Prostate gland (tissue), 2 donors: ENCODE measurements at regions not wholly inside any gene's neighbourhood (a gene's known extent, or its start where the extent isn't known, plus 50 kb on each side); places are given as distances from the start of the nearest gene placed in this dataset.

Experiments
- CTCF ChIP-seq, 4 experiments: fragments of 200-600 bp in 2 of 4; fragments of 450-650 bp in 2 of 4; sonication (generic) in 2 of 4; IDR thresholded peaks; 1 replicate in 3 of 4; 2 replicates in 1 of 4; pipeline ENCODE4 v1.5.1; 2016 to 2019; ENCODE audit warnings: antibody characterized with exemption in 4 of 4, mild to moderate bottlenecking in 2 of 4, moderate library complexity in 2 of 4
- POLR2A ChIP-seq: fragments of 450-650 bp; IDR thresholded peaks from one replicate; pipeline ENCODE4 v1.6.1; 2016; ENCODE audit warnings: antibody characterized with exemption, mild to moderate bottlenecking
- POLR2AphosphoS5 ChIP-seq: sonication (generic); formaldehyde crosslinking; IDR thresholded peaks from one replicate; pipeline ENCODE4 v1.6.1; 2017; ENCODE audit warnings: antibody characterized with exemption

- TF ChIP-seq CTCF (IDR thresholded peaks at IDR 0.05) (no peak), POLR2A (no peak), POLR2AphosphoS5 (no peak)
Observed at GRCh38 chr4:52201715-52202114, 150.6 kb downstream of the SPATA18 start.
